Posterior cingulate gyrus (tissue), 11 donors: ENCODE measurements at regions not wholly inside any gene's neighbourhood (a gene's known extent, or its start where the extent isn't known, plus 50 kb on each side); places are given as distances from the start of the nearest gene placed in this dataset.
"Not testable (repeated sequence)": the region's sequence is repeated elsewhere in the genome, so short reads cannot be mapped to it uniquely, and the experiment has no call there.

Experiments
- DNase-seq, 10 donors: peaks; one replicate each; pipeline versions ENCODE4 v3.0.0 to v3.0.0-alpha.2; 2020 to 2021; ENCODE audit warnings: mixed read lengths in 3 of 10
- intact Hi-C: fragments of 100-400 bp; cut with DNase I; formaldehyde crosslinking; loops from one replicate; pipeline ENCODE4 v1.15.1; 2023

DNA sequence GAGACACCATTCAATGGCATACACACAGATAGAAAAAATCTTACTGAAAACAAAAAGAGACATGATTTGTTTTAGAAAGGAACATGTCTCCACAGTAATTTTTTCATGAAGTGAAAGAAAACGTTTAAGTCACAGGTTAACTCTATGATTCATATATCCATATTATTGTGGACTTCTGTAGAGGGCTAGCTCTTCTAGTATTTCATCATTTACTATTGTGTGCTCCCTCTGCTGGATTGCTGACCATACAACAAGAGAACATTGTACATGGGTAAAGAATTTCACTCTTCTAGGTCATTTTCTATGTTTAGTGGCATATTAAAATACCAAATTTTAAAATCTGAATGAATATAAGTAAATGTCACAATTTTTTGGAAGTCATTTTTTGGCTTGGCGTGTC is 91.8 kb upstream of the POU3F4 start:
- intact Hi-C loops, result no loop called here
- no peak for DNase-seq

DNA sequence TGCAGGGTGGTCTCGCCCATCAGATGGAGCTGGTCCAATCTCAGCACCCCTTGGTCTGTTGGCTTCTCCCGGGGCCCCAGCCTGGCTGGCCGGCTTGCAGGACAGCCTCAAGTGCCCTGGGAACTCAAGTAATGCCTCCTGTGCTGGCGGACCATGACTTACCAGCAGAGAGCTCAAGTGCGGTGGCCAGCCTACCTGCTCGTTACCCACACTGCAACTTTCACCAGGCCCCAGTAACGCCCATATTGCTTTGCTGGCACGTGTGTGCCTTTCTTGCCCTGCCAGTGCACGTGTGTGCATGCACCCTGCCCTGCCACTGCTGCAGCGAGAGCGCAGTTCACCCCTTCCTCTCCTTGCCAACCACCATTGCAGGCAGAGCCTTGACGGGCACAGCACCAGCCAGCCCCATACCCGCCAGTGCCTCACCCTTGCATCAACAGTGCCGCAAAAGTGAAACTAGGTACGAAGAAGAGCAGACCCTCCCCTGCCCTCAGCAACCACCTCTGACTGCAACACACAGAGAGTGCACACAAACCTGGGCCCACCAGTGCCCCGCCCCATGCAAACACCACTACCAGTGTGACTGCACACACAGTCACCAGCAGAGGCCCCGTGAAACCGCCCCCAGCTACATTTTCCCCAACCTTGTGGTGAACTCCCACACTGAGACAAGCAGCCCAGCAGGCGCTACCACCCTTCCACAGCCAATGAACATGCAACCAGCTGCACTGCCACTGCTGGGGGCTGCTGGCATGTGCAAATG is 88.9 kb upstream of the POU3F4 start:
- peak in 2 of 10 donors; percentile 65 to 69 for DNase-seq
- intact Hi-C loops, result no loop called here

DNA sequence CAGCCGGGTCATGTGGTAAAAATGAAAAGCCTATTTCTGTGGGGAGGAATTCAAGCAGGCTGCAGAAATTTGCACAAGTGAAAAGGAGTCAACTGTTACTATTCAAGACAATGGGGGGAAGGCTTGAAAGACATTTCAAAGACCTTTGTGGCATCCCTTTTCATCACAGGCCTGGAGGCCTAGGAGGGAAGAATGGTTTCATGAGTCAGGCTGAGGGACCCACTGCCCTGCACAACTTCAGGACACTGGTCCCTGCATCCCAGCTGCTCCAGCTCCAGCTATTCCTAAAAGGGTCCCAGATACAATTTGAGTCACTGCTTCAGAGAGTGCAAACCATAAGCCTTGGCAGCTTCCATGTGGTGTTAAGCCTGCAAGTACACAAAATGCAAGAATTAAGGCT is 85.3 kb upstream of the POU3F4 start:
- intact Hi-C loops, result no loop called here
- no peak for DNase-seq

DNA sequence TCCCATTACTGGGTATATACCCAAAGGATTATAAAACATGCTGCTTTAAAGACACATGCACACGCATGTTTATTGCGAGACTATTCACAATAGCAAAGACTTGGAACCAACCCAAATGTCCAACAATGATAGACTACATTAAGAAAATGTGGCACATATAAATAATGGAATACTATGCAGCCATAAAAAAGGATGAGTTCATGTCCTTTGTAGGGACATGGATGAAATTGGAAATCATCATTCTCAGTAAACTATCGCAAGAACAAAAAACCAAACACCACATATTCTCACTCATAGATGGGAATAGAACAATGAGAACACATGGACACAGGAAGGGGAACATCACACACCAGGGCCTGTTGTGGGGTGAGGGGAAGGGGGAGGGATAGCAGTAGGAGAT is 65.5 kb upstream of the POU3F4 start:
- intact Hi-C loops, DNase-seq: not testable (repeated sequence)

DNA sequence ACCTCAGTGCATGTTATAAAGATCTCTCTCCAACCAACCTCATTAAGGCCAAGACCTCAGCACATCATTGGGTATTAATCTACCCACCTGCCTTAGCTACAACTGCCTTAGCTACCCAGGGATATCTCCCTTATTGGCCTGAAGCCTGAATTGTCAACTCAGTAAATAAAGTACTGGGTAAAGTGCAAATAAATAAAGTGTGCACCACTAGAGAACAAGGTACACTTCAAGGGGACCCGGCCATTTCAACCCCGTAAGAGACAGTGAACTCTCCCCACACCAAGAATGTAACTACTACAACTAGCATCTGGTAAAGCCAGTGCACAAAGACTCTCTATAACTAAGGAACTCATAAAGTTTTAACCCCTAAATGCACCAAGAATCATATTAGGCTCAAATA is 61.7 kb upstream of the POU3F4 start:
- DNase-seq, result no peak
- intact Hi-C loops, result no loop called here
